ENCODE measurements at regions not wholly inside any gene's neighbourhood (a gene's known extent, or its start where the extent isn't known, plus 50 kb on each side); places are given as distances from the start of the nearest gene placed in this dataset.

GRCh38 chr22:48265000-48265625 is 1502.7 kb downstream of the TBC1D22A start:
- Mint-ChIP-seq H3K36me3 (ENCODE audit: low read depth) (no peaks in the 10 kb centered on the region), H3K4me1 (peaks cover 14% of the 10 kb centered on the region), H3K27ac (no peak overlapping the region), H3K4me3 (no peak overlapping the region), H3K27me3 (ENCODE audit: insufficient read depth, low read depth, poor library complexity) (peaks cover 1% of the 10 kb centered on the region), H3K9me3 (no peaks in the 10 kb centered on the region)
- Histone ChIP-seq H3K36me3 (ENCODE audit: insufficient read depth) (no peaks in the 10 kb centered on the region; the same call in 1 of the 2 replicates), H3K4me2 (no peak overlapping the region), H3K4me1 (ENCODE audit: insufficient read depth) (no peaks in the 10 kb centered on the region), H3K27me3 (ENCODE audit: insufficient read depth) (no peaks in the 10 kb centered on the region), H3K27ac (ENCODE audit: low read depth) (no peak overlapping the region), H3K9me2 (ENCODE audit: insufficient read depth) (no peaks in the 10 kb centered on the region), H3K4me3 (no peak overlapping the region), H3K79me2 (replicated peaks; ENCODE audit: insufficient read depth) (no peaks in the 10 kb centered on the region), H4K20me1 (replicated peaks; ENCODE audit: insufficient read depth) (no peaks in the 10 kb centered on the region), H3F3A (replicated peaks; ENCODE audit: low read depth) (no peaks in the 10 kb centered on the region), H2AFZ (no peak overlapping the region)
- no peak for DNase-seq (ENCODE audit: low spot score)
- no peak for ATAC-seq
- TF ChIP-seq ZNF331 (CRISPR knock-in tag; IDR thresholded peaks at IDR 0.05; ENCODE audit: low read depth), result no peak
- TF ChIP-seq EZH2 (IDR thresholded peaks at IDR 0.05; ENCODE audit: low read depth, unreplicated experiment), result no peak
- TF ChIP-seq POLR2AphosphoS5 (IDR thresholded peaks at IDR 0.05; ENCODE audit: low read depth), result no peak
- no peak for TF ChIP-seq STAT1 (IDR thresholded peaks at IDR 0.05; ENCODE audit: unreplicated experiment)
- no peak for TF ChIP-seq NANOG (IDR thresholded peaks at IDR 0.05; ENCODE audit: borderline replicate concordance)
- no peak for TF ChIP-seq ZNF462 (CRISPR knock-in tag; IDR thresholded peaks at IDR 0.05)
- no peak for TF ChIP-seq CREB1 (CRISPR knock-in tag; IDR thresholded peaks at IDR 0.05; ENCODE audit: low read depth)
- TF ChIP-seq REST (IDR thresholded peaks at IDR 0.05; ENCODE audit: unreplicated experiment), result no peak
- no peak for TF ChIP-seq ETS1 (IDR thresholded peaks at IDR 0.05)
- TF ChIP-seq EZH2phosphoT487 (IDR thresholded peaks at IDR 0.05; ENCODE audit: unreplicated experiment), result no peak
- no peak for TF ChIP-seq CTCF (conservative IDR thresholded peaks at IDR 0.05; ENCODE audit: low read depth in 2 of 2)
- TF ChIP-seq ZNF114 (CRISPR knock-in tag; IDR thresholded peaks at IDR 0.05), result no peak
- no peak for TF ChIP-seq JUNB (IDR thresholded peaks at IDR 0.05; ENCODE audit: unreplicated experiment)

Measured in GM23338 (cell line).